Upper lobe of left lung (tissue), 6 donors: ENCODE measurements at regions not wholly inside any gene's neighbourhood (a gene's known extent, or its start where the extent isn't known, plus 50 kb on each side); places are given as distances from the start of the nearest gene placed in this dataset.
A peak's percentile ranks its signal among the peaks of the same experiment; 100 is the strongest.

Experiments
- ATAC-seq, 2 donors: fragments of 200-7000 bp; cut with Tn5 transposase; one replicate each; pipeline ENCODE4 v1.9.1; 2022; ENCODE audit warnings: mild to moderate bottlenecking in 2 of 2, moderate library complexity in 2 of 2; ENCODE audit not compliant: low FRiP score in 2 of 2
- DNase-seq, 2 donors: peaks; one replicate each; pipeline ENCODE4 v3.0.0-alpha.2; 2019 to 2020
- H3K27ac ChIP-seq, 4 donors: fragments of 200-600 bp; sonication (generic); one replicate each; pipeline ENCODE4 v1.5.1; 2016 to 2019
- H3K27me3 ChIP-seq, 4 donors: fragments of 200-600 bp; sonication (generic); one replicate each; pipeline ENCODE4 v1.5.1; 2017 to 2019
- H3K36me3 ChIP-seq, 4 donors: fragments of 200-600 bp; sonication (generic); one replicate each; pipeline ENCODE4 v1.5.1; 2016 to 2019
- H3K4me1 ChIP-seq, 4 donors: fragments of 200-600 bp; sonication (generic); one replicate each; pipeline ENCODE4 v1.5.1; 2018 to 2019
- H3K4me3 ChIP-seq, 4 donors: fragments of 200-600 bp; sonication (generic); one replicate each; pipeline ENCODE4 v1.5.1; 2017 to 2019; ENCODE audit warnings: mild to moderate bottlenecking in 2 of 4, moderate library complexity in 1 of 4
- H3K9me3 ChIP-seq, 4 donors: fragments of 200-600 bp; sonication (generic); one replicate each; pipeline ENCODE4 v1.5.1; 2018 to 2019
- EP300 ChIP-seq, 4 donors: sonication (generic); formaldehyde crosslinking; IDR thresholded peaks; one replicate each; pipeline ENCODE4 v1.5.1; 2017; ENCODE audit warnings: antibody characterized with exemption in 4 of 4, control low read depth in 2 of 4
- POLR2A ChIP-seq, 4 donors: fragments of 450-650 bp; IDR thresholded peaks; one replicate each; pipeline ENCODE4 v1.5.1; 2016 to 2017; ENCODE audit warnings: antibody characterized with exemption in 4 of 4, mild to moderate bottlenecking in 2 of 4
- POLR2AphosphoS5 ChIP-seq, 2 donors: sonication (generic); formaldehyde crosslinking; IDR thresholded peaks; one replicate each; pipeline ENCODE4 v1.5.1; 2017; ENCODE audit warnings: antibody characterized with exemption in 2 of 2
- WGBS, 2 donors: methylation state at CpG; one replicate each; pipeline ENCODE4 v1.1.5; 2017 to 2018; 5-methylcytosine and 5-hydroxymethylcytosine counted together
- TF ChIP-seq, protein P1 (sequence below), 6 experiments: fragments of 450-650 bp in 4 of 6; fragments of 200-600 bp in 2 of 6; sonication (generic) in 2 of 6; IDR thresholded peaks; one replicate each; pipeline ENCODE4 v1.5.1; 2016 to 2019; ENCODE audit warnings: antibody characterized with exemption in 6 of 6
- donor health status: DM: no; HTN: no; CAD: no; lungs with moderate emphysema.
- donor health status: DM: no; HTN: yes; CAD: no; lungs with severe emphysema.

DNA sequence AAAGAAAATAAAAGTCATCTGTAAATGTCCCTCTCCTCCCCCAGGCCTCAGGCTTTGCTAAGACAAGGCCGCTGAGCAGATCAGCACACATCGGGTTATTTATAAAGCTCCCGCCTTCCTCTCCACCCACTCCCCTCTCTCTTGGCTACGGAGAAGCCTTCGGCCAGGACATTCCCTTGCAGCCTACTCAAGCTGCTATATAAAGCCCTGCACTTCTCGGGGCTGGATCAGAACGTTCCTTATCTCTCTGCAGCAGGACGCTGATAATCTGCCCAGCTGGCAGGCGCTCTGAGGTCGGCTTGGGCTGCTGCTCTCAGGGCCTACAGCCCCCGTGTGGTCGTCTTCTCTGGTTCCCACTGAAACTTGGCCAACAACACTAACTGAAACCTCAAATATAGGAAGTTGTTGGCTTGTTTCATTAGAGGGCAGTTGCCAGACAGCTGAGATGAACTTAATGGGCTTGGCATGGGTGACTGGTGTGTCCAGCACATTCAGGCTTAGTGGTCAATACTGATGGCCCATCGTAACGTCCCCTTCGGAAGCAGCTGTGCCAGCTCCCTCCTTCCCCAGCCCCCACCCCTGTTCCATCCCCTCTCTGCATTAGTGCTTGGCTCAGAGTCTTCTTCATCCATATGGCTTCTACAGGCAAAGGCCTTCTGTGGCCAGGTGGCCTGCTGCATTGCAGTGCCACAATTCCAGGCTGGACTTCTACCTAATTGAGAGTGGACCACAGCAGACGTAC lies 64.6 kb downstream of the IER5 start:
- H3K4me3 ChIP-seq = no peak overlapping the region
- TF ChIP-seq POLR2A (IDR thresholded peaks at IDR 0.05) = peak in 2 of 4 donors; percentile 40 to 51
- TF ChIP-seq EP300 (IDR thresholded peaks at IDR 0.05) = peak in 2 of 4 donors; percentile 96
- TF ChIP-seq, protein P1, sequence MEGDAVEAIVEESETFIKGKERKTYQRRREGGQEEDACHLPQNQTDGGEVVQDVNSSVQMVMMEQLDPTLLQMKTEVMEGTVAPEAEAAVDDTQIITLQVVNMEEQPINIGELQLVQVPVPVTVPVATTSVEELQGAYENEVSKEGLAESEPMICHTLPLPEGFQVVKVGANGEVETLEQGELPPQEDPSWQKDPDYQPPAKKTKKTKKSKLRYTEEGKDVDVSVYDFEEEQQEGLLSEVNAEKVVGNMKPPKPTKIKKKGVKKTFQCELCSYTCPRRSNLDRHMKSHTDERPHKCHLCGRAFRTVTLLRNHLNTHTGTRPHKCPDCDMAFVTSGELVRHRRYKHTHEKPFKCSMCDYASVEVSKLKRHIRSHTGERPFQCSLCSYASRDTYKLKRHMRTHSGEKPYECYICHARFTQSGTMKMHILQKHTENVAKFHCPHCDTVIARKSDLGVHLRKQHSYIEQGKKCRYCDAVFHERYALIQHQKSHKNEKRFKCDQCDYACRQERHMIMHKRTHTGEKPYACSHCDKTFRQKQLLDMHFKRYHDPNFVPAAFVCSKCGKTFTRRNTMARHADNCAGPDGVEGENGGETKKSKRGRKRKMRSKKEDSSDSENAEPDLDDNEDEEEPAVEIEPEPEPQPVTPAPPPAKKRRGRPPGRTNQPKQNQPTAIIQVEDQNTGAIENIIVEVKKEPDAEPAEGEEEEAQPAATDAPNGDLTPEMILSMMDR (IDR thresholded peaks at IDR 0.05) = peak in 5 of 6 experiments; percentile 24 to 64 (median 38)
- peak; percentile 87 to 98 for TF ChIP-seq POLR2AphosphoS5 (IDR thresholded peaks at IDR 0.05)
- WGBS, 2 donors = 21 to 30% methylated on average over 12 to 16 of the region's 16 CpGs
- no peaks in the 10 kb centered on the region for H3K9me3 ChIP-seq
- no peaks in the 10 kb centered on the region for H3K27me3 ChIP-seq
- no peaks in the 10 kb centered on the region for H3K36me3 ChIP-seq
- H3K4me1 ChIP-seq = peaks cover 25 to 36% (median 30%) of the 10 kb centered on the region in 4 donors
- DNase-seq (peak; percentile 79 to 85), ATAC-seq (peak; percentile 92)
- H3K27ac ChIP-seq = peak overlapping the region; percentile 70 to 89 (median 78)

DNA sequence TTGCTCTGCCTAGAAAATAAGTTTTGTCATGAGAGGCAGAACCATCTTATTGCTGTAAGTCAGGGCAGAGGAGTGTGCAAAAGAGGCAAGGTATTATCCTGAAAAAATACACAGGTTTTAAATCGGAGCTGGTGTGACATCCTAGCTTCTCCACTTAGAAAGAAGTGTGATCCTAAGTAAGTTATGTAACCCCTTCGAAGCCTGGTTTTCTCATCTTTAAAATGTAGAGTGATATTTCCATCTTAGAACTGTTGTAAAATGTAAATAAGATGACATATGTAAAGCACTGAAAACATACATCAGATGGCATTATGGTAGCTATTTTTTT lies 65.1 kb downstream of the IER5 start:
- DNase-seq (no peak), ATAC-seq (no peak)
- H3K36me3 ChIP-seq = no peaks in the 10 kb centered on the region
- WGBS, 2 donors = 75 to 79% methylated on average over 2 of the region's 2 CpGs
- no peak overlapping the region for H3K4me3 ChIP-seq
- H3K27me3 ChIP-seq = no peaks in the 10 kb centered on the region
- H3K4me1 ChIP-seq = peaks cover 25 to 36% (median 30%) of the 10 kb centered on the region in 4 donors
- no peaks in the 10 kb centered on the region for H3K9me3 ChIP-seq
- no peak for TF ChIP-seq POLR2A (IDR thresholded peaks at IDR 0.05)
- no peak for TF ChIP-seq POLR2AphosphoS5 (IDR thresholded peaks at IDR 0.05)
- TF ChIP-seq, protein P1 (IDR thresholded peaks at IDR 0.05) = no peak
- TF ChIP-seq EP300 (IDR thresholded peaks at IDR 0.05) = no peak
- peak overlapping the region; percentile 60 to 89 (median 78) for H3K27ac ChIP-seq

DNA sequence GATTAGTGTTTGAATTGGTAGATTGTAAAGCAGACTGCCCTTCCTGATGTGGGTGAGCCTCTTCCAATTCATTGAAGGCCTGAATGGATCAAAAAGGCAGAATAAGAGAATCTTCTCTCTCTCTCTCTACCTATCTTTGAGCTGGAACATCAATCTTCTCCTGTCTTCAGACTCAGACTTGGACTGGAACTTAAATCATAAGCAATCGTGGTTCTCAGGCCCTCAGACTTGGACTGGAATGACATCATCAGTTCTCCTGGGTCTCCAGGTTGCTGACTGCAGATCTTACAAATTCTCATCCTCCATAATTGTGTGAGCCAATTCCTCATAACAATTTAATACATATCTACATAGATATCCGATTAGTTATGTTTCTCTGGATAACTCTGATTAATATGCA lies 66.8 kb downstream of the IER5 start:
- TF ChIP-seq EP300 (IDR thresholded peaks at IDR 0.05) (no peak), POLR2AphosphoS5 (IDR thresholded peaks at IDR 0.05) (no peak), POLR2A (IDR thresholded peaks at IDR 0.05) (no peak)
- TF ChIP-seq, protein P1 (IDR thresholded peaks at IDR 0.05) = no peak
- Histone ChIP-seq H3K27me3 (no peaks in the 10 kb centered on the region), H3K36me3 (no peaks in the 10 kb centered on the region), H3K4me3 (no peak overlapping the region), H3K27ac (no peak overlapping the region), H3K4me1 (peaks cover 36 to 50% (median 43%) of the 10 kb centered on the region in 4 donors), H3K9me3 (no peaks in the 10 kb centered on the region)
- ATAC-seq = no peak
- no peak for DNase-seq
- 79 to 92% methylated on average over 2 of the region's 2 CpGs for WGBS, 2 donors

DNA sequence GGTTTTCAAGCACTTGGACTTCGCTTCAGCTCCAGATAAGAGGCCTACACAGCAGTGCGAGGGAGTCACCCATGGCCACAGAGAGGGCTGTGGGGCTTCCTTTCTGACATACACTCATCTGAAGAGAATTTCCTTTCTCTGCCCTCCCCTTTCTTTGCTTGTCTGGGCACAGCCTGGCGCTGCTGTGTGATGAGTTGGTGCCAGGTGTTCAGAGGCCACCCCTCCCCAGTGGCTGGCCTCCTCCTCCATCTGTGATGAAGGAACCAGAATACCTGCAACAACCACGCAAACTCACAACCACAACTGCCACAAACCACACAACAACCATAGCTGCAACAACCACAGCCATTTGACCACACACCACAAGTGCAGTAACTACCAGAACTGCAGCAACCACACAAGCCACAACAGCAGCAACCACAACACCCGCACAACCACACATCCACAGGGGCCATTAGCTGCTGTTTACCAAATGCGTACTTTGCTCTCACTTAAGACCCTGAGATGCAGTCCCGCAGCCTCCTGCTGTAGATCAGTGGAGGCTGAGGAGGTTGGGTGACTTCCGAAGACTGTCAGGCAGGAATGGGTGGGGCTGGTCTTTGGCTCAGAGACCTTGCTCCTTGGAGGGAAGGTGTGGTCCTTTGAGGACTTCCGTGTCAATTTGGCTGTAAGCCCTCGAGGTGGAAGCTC lies 71.1 kb downstream of the IER5 start:
- 57 to 59% methylated on average over 9 to 10 of the region's 10 CpGs for WGBS, 2 donors
- DNase-seq (peak in 1 of 2 donors; percentile 77), ATAC-seq (peak; percentile 55 to 74)
- Histone ChIP-seq H3K27ac (no peak overlapping the region), H3K4me1 (peaks cover 15 to 25% (median 23%) of the 10 kb centered on the region in 4 donors), H3K27me3 (no peaks in the 10 kb centered on the region), H3K4me3 (no peak overlapping the region), H3K36me3 (no peaks in the 10 kb centered on the region), H3K9me3 (peaks cover 0 to 13% (median 11%) of the 10 kb centered on the region in 4 donors)
- TF ChIP-seq EP300 (IDR thresholded peaks at IDR 0.05) (no peak), POLR2A (IDR thresholded peaks at IDR 0.05) (no peak), POLR2AphosphoS5 (IDR thresholded peaks at IDR 0.05) (no peak)
- TF ChIP-seq, protein P1 (IDR thresholded peaks at IDR 0.05) = no peak
